Transverse colon (tissue), 3 donors: ENCODE measurements at regions not wholly inside any gene's neighbourhood (a gene's known extent, or its start where the extent isn't known, plus 50 kb on each side); places are given as distances from the start of the nearest gene placed in this dataset.

Source experiments
- EP300 ChIP-seq: sonication (generic); formaldehyde crosslinking; IDR thresholded peaks from one replicate; pipeline ENCODE4 v1.6.1; 2017; ENCODE audit warnings: antibody characterized with exemption, low read depth
- TF ChIP-seq, protein P1 (sequence below), 5 experiments: fragments of 200-600 bp in 3 of 5; fragments of 450-650 bp in 2 of 5; sonication (generic) in 3 of 5; IDR thresholded peaks; 1 replicate in 2 of 5; 2 replicates in 3 of 5; pipeline ENCODE4 v1.5.1; 2016 to 2017; ENCODE audit warnings: antibody characterized with exemption in 5 of 5, inconsistent platforms in 3 of 5, mild to moderate bottlenecking in 2 of 5, moderate library complexity in 1 of 5

DNA sequence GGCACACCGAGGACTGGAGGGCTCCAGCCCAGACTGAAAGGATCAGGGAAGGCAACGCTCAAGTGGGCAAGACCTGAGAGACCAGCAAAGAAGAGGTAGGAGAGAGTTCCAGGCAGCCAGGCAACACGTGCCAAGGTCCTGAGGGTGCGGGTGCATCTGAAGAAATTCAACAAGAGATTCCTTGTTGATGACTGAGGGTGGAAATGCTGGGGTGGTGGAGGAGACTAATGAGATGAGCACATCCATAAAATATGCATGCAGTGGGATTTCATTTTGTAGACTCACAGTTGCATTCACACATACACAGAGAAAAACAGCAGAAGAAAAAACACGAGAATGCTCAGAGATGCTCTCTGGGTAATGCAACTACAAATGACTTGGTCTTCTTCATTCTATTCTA is 154.8 kb upstream of the FOXF1 start:
- TF ChIP-seq, protein P1, sequence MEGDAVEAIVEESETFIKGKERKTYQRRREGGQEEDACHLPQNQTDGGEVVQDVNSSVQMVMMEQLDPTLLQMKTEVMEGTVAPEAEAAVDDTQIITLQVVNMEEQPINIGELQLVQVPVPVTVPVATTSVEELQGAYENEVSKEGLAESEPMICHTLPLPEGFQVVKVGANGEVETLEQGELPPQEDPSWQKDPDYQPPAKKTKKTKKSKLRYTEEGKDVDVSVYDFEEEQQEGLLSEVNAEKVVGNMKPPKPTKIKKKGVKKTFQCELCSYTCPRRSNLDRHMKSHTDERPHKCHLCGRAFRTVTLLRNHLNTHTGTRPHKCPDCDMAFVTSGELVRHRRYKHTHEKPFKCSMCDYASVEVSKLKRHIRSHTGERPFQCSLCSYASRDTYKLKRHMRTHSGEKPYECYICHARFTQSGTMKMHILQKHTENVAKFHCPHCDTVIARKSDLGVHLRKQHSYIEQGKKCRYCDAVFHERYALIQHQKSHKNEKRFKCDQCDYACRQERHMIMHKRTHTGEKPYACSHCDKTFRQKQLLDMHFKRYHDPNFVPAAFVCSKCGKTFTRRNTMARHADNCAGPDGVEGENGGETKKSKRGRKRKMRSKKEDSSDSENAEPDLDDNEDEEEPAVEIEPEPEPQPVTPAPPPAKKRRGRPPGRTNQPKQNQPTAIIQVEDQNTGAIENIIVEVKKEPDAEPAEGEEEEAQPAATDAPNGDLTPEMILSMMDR (IDR thresholded peaks at IDR 0.05): no peak
- no peak for TF ChIP-seq EP300
